ENCODE measurements at regions not wholly inside any gene's neighbourhood (a gene's known extent, or its start where the extent isn't known, plus 50 kb on each side); places are given as distances from the start of the nearest gene placed in this dataset.

DNA sequence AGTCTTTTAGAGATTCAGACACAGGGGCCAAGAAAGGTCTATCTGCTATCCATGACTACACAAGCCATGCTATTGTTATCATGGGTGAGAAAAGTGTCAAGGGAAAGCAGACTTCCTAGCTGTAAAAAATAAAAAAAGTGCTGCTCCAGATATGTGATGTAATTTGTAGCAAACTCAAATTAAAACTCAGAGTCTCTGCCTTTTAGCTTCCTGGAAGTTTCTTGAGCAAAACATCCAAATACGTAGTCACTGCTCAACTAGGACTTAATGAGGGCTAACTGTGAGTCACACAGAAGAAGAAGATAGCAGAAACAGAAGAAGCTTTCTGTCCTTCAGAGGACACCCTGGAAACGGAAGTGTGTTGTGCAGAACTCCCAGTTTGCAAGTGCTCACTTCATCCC, 393.4 kb upstream of the NR2F2 start:
- Histone ChIP-seq H3K4me2 (no peak overlapping the region), H3K4me1 (ENCODE audit: insufficient read depth) (no peaks in the 10 kb centered on the region), H3K27me3 (ENCODE audit: insufficient read depth) (no peaks in the 10 kb centered on the region), H3F3A (replicated peaks; ENCODE audit: low read depth) (no peaks in the 10 kb centered on the region), H3K4me3 (no peak overlapping the region), H3K79me2 (replicated peaks; ENCODE audit: insufficient read depth) (no peaks in the 10 kb centered on the region), H3K36me3 (ENCODE audit: insufficient read depth) (no peaks in the 10 kb centered on the region), H3K27ac (ENCODE audit: low read depth) (no peak overlapping the region), H3K9me2 (ENCODE audit: insufficient read depth) (peaks cover 12% of the 10 kb centered on the region; the same call in 1 of the 2 replicates), H2AFZ (no peak overlapping the region), H4K20me1 (replicated peaks; ENCODE audit: insufficient read depth) (no peaks in the 10 kb centered on the region)
- H3K27ac Mint-ChIP-seq, result no peak overlapping the region
- ATAC-seq, result no peak
- H3K4me3 Mint-ChIP-seq, result no peak overlapping the region
- H3K36me3 Mint-ChIP-seq (ENCODE audit: low read depth), result no peaks in the 10 kb centered on the region
- no peak for TF ChIP-seq CREB1 (CRISPR knock-in tag; IDR thresholded peaks at IDR 0.05; ENCODE audit: low read depth)
- H3K27me3 Mint-ChIP-seq (ENCODE audit: insufficient read depth, low read depth, poor library complexity), result peaks cover 3% of the 10 kb centered on the region
- no peaks in the 10 kb centered on the region; the same call in 2 of the 3 replicates for H3K9me3 Mint-ChIP-seq
- DNase-seq (ENCODE audit: low spot score), result no peak
- H3K4me1 Mint-ChIP-seq, result peaks cover 10% of the 10 kb centered on the region

DNA sequence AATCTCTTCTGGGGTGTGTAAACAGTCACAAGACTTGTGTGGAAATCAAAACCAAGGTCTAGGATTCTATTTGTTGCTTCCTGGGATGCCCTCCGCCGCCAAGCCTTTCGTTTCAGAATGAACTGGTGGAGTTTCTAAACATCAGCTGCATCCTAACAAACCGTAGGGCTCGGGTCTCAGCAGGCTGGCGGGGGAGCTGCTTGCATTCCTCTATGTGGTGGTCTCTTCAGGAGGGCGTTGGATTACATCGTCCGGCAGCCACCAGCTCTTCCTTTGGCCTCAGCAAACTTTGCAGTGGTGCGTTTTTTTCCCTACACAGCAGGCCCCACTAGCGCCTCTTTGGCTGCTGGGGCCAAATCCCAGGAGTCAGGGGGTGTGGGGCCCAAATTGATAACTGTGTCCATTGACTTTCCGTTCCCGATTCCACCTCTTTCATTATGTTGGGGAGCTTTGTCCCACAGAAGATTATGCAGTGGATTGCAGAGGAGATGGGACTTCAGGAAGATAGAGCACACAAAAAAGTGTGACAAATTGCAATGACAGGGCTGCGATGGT, 390.0 kb upstream of the NR2F2 start:
- no peaks in the 10 kb centered on the region for H3K36me3 ChIP-seq (ENCODE audit: insufficient read depth)
- no peaks in the 10 kb centered on the region for H3K27me3 ChIP-seq (ENCODE audit: insufficient read depth)
- H4K20me1 ChIP-seq (replicated peaks; ENCODE audit: insufficient read depth), result no peaks in the 10 kb centered on the region
- ATAC-seq (peak; percentile 77), DNase-seq (ENCODE audit: low spot score) (peak; percentile 51)
- no peaks in the 10 kb centered on the region; the same call in 1 of the 2 replicates for H3K4me1 ChIP-seq (ENCODE audit: insufficient read depth)
- Mint-ChIP-seq H3K27ac (no peak overlapping the region), H3K4me3 (no peak overlapping the region), H3K4me1 (peaks cover 16% of the 10 kb centered on the region), H3K36me3 (ENCODE audit: low read depth) (no peaks in the 10 kb centered on the region), H3K9me3 (no peaks in the 10 kb centered on the region; the same call in 2 of the 3 replicates), H3K27me3 (ENCODE audit: insufficient read depth, low read depth, poor library complexity) (peaks cover 3% of the 10 kb centered on the region)
- H3K4me3 ChIP-seq, result no peak overlapping the region
- peaks cover 3% of the 10 kb centered on the region; the same call in 1 of the 2 replicates for H3K9me2 ChIP-seq (ENCODE audit: insufficient read depth)
- H3K27ac ChIP-seq (ENCODE audit: low read depth), result no peak overlapping the region
- H3F3A ChIP-seq (replicated peaks; ENCODE audit: low read depth), result no peaks in the 10 kb centered on the region
- H3K79me2 ChIP-seq (replicated peaks; ENCODE audit: insufficient read depth), result no peaks in the 10 kb centered on the region
- H2AFZ ChIP-seq, result 0 out of 2 replicates have a peak overlapping the region, but pooled peaks have one; percentile 14
- no peak overlapping the region for H3K4me2 ChIP-seq
- TF ChIP-seq, protein P1, sequence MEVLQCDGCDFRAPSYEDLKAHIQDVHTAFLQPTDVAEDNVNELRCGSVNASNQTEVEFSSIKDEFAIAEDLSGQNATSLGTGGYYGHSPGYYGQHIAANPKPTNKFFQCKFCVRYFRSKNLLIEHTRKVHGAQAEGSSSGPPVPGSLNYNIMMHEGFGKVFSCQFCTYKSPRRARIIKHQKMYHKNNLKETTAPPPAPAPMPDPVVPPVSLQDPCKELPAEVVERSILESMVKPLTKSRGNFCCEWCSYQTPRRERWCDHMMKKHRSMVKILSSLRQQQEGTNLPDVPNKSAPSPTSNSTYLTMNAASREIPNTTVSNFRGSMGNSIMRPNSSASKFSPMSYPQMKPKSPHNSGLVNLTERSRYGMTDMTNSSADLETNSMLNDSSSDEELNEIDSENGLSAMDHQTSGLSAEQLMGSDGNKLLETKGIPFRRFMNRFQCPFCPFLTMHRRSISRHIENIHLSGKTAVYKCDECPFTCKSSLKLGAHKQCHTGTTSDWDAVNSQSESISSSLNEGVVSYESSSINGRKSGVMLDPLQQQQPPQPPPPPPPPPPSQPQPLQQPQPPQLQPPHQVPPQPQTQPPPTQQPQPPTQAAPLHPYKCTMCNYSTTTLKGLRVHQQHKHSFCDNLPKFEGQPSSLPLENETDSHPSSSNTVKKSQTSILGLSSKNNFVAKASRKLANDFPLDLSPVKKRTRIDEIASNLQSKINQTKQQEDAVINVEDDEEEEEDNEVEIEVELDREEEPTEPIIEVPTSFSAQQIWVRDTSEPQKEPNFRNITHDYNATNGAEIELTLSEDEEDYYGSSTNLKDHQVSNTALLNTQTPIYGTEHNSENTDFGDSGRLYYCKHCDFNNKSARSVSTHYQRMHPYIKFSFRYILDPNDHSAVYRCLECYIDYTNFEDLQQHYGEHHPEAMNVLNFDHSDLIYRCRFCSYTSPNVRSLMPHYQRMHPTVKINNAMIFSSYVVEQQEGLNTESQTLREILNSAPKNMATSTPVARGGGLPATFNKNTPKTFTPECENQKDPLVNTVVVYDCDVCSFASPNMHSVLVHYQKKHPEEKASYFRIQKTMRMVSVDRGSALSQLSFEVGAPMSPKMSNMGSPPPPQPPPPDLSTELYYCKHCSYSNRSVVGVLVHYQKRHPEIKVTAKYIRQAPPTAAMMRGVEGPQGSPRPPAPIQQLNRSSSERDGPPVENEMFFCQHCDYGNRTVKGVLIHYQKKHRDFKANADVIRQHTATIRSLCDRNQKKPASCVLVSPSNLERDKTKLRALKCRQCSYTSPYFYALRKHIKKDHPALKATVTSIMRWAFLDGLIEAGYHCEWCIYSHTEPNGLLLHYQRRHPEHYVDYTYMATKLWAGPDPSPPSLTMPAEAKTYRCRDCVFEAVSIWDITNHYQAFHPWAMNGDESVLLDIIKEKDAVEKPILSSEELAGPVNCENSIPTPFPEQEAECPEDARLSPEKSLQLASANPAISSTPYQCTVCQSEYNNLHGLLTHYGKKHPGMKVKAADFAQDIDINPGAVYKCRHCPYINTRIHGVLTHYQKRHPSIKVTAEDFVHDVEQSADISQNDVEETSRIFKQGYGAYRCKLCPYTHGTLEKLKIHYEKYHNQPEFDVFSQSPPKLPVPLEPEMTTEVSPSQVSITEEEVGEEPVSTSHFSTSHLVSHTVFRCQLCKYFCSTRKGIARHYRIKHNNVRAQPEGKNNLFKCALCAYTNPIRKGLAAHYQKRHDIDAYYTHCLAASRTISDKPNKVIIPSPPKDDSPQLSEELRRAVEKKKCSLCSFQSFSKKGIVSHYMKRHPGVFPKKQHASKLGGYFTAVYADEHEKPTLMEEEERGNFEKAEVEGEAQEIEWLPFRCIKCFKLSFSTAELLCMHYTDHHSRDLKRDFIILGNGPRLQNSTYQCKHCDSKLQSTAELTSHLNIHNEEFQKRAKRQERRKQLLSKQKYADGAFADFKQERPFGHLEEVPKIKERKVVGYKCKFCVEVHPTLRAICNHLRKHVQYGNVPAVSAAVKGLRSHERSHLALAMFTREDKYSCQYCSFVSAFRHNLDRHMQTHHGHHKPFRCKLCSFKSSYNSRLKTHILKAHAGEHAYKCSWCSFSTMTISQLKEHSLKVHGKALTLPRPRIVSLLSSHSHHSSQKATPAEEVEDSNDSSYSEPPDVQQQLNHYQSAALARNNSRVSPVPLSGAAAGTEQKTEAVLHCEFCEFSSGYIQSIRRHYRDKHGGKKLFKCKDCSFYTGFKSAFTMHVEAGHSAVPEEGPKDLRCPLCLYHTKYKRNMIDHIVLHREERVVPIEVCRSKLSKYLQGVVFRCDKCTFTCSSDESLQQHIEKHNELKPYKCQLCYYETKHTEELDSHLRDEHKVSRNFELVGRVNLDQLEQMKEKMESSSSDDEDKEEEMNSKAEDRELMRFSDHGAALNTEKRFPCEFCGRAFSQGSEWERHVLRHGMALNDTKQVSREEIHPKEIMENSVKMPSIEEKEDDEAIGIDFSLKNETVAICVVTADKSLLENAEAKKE (CRISPR knock-in tag; IDR thresholded peaks at IDR 0.05), result no peak
- TF ChIP-seq NANOG (IDR thresholded peaks at IDR 0.05; ENCODE audit: borderline replicate concordance) (no peak), EZH2 (IDR thresholded peaks at IDR 0.05; ENCODE audit: low read depth, unreplicated experiment) (no peak), CREB1 (CRISPR knock-in tag; IDR thresholded peaks at IDR 0.05; ENCODE audit: low read depth) (no peak), ZNF331 (CRISPR knock-in tag; IDR thresholded peaks at IDR 0.05; ENCODE audit: low read depth) (no peak)
- TF ChIP-seq, protein P2, sequence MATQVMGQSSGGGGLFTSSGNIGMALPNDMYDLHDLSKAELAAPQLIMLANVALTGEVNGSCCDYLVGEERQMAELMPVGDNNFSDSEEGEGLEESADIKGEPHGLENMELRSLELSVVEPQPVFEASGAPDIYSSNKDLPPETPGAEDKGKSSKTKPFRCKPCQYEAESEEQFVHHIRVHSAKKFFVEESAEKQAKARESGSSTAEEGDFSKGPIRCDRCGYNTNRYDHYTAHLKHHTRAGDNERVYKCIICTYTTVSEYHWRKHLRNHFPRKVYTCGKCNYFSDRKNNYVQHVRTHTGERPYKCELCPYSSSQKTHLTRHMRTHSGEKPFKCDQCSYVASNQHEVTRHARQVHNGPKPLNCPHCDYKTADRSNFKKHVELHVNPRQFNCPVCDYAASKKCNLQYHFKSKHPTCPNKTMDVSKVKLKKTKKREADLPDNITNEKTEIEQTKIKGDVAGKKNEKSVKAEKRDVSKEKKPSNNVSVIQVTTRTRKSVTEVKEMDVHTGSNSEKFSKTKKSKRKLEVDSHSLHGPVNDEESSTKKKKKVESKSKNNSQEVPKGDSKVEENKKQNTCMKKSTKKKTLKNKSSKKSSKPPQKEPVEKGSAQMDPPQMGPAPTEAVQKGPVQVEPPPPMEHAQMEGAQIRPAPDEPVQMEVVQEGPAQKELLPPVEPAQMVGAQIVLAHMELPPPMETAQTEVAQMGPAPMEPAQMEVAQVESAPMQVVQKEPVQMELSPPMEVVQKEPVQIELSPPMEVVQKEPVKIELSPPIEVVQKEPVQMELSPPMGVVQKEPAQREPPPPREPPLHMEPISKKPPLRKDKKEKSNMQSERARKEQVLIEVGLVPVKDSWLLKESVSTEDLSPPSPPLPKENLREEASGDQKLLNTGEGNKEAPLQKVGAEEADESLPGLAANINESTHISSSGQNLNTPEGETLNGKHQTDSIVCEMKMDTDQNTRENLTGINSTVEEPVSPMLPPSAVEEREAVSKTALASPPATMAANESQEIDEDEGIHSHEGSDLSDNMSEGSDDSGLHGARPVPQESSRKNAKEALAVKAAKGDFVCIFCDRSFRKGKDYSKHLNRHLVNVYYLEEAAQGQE (IDR thresholded peaks at IDR 0.05; ENCODE audit: unreplicated experiment), result no peak
- TF ChIP-seq, protein P3, sequence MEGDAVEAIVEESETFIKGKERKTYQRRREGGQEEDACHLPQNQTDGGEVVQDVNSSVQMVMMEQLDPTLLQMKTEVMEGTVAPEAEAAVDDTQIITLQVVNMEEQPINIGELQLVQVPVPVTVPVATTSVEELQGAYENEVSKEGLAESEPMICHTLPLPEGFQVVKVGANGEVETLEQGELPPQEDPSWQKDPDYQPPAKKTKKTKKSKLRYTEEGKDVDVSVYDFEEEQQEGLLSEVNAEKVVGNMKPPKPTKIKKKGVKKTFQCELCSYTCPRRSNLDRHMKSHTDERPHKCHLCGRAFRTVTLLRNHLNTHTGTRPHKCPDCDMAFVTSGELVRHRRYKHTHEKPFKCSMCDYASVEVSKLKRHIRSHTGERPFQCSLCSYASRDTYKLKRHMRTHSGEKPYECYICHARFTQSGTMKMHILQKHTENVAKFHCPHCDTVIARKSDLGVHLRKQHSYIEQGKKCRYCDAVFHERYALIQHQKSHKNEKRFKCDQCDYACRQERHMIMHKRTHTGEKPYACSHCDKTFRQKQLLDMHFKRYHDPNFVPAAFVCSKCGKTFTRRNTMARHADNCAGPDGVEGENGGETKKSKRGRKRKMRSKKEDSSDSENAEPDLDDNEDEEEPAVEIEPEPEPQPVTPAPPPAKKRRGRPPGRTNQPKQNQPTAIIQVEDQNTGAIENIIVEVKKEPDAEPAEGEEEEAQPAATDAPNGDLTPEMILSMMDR (conservative IDR thresholded peaks at IDR 0.05; ENCODE audit: low read depth in 2 of 2), result no peak
- TF ChIP-seq, protein P4, sequence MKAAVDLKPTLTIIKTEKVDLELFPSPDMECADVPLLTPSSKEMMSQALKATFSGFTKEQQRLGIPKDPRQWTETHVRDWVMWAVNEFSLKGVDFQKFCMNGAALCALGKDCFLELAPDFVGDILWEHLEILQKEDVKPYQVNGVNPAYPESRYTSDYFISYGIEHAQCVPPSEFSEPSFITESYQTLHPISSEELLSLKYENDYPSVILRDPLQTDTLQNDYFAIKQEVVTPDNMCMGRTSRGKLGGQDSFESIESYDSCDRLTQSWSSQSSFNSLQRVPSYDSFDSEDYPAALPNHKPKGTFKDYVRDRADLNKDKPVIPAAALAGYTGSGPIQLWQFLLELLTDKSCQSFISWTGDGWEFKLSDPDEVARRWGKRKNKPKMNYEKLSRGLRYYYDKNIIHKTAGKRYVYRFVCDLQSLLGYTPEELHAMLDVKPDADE (IDR thresholded peaks at IDR 0.05), result no peak
